Right lobe of liver (tissue), 4 donors: ENCODE measurements at regions not wholly inside any gene's neighbourhood (a gene's known extent, or its start where the extent isn't known, plus 50 kb on each side); places are given as distances from the start of the nearest gene placed in this dataset.

Source experiments
- CTCF ChIP-seq, 4 donors: fragments of 200-600 bp in 3 of 4; fragments of 450-650 bp in 1 of 4; IDR thresholded peaks; one replicate each; pipeline versions ENCODE4 v1.5.1 to v1.8.0; 2016 to 2022; ENCODE audit warnings: antibody characterized with exemption in 4 of 4, mild to moderate bottlenecking in 2 of 4
- POLR2A ChIP-seq: fragments of 450-650 bp; IDR thresholded peaks from one replicate; pipeline ENCODE4 v1.6.1; 2017; ENCODE audit warnings: antibody characterized with exemption, mild to moderate bottlenecking
- donor health status: DM: no; HTN: no; CAD: no.
- donor health status: DM: no; HTN: no; CAD: no.
- donor health status: DM: no; HTN: yes; CAD: no.

GRCh38 chr15:95141486-95141885, 910.1 kb downstream of the MCTP2 start:
- TF ChIP-seq CTCF (IDR thresholded peaks at IDR 0.05) (no peak), POLR2A (no peak)
